ENCODE measurements at regions not wholly inside any gene's neighbourhood (a gene's known extent, or its start where the extent isn't known, plus 50 kb on each side); places are given as distances from the start of the nearest gene placed in this dataset.

- no peaks in the 10 kb centered on the region for H3K36me3 ChIP-seq (ENCODE audit: low read length)
- no peak overlapping the region for H3K9ac ChIP-seq (ENCODE audit: low read length)
- H3K4me2 ChIP-seq (ENCODE audit: low read depth, low read length, poor library complexity, severe bottlenecking), result no peak overlapping the region
- H3K9me2 ChIP-seq (replicated peaks; ENCODE audit: insufficient read depth, low read length), result no peaks in the 10 kb centered on the region
- H3F3A ChIP-seq (ENCODE audit: insufficient read depth), result no peaks in the 10 kb centered on the region
- no peak overlapping the region for H2AFZ ChIP-seq (ENCODE audit: low read depth, low read length, severe bottlenecking)
- no peak for TF ChIP-seq EZH2phosphoT487 (conservative IDR thresholded peaks at IDR 0.05; ENCODE audit: low read length)
- no peak for TF ChIP-seq CTCF (IDR thresholded peaks at IDR 0.05; ENCODE audit: insufficient read depth, low read length, poor library complexity, severe bottlenecking)
- H3K9me3 ChIP-seq (ENCODE audit: insufficient read depth, low read length), result no peaks in the 10 kb centered on the region
- H3K27ac ChIP-seq (ENCODE audit: low read depth, low read length), result no peak overlapping the region
- H3K4me3 ChIP-seq (ENCODE audit: insufficient read depth, low read length, poor library complexity, severe bottlenecking), result no peak overlapping the region
- H3K27me3 ChIP-seq (ENCODE audit: low read length), result no peaks in the 10 kb centered on the region
- no peaks in the 10 kb centered on the region for H4K20me1 ChIP-seq (ENCODE audit: low read depth, low read length)
- no peaks in the 10 kb centered on the region for H3K79me2 ChIP-seq (ENCODE audit: insufficient read depth, low read length)
These were observed 763.9 kb downstream of the HACE1 start for GRCh38 chr6:104095661-104096416.

- H3K27me3 ChIP-seq (ENCODE audit: low read length), result no peaks in the 10 kb centered on the region
- no peak overlapping the region for H2AFZ ChIP-seq (ENCODE audit: low read depth, low read length, severe bottlenecking)
- no peaks in the 10 kb centered on the region for H3K9me2 ChIP-seq (replicated peaks; ENCODE audit: insufficient read depth, low read length)
- H3K4me2 ChIP-seq (ENCODE audit: low read depth, low read length, poor library complexity, severe bottlenecking), result no peak overlapping the region
- H3F3A ChIP-seq (ENCODE audit: insufficient read depth), result no peaks in the 10 kb centered on the region
- no peak for TF ChIP-seq EZH2phosphoT487 (conservative IDR thresholded peaks at IDR 0.05; ENCODE audit: low read length)
- TF ChIP-seq CTCF (IDR thresholded peaks at IDR 0.05; ENCODE audit: insufficient read depth, low read length, poor library complexity, severe bottlenecking), result no peak
- H3K9me3 ChIP-seq (ENCODE audit: insufficient read depth, low read length), result no peaks in the 10 kb centered on the region
- H3K36me3 ChIP-seq (ENCODE audit: low read length), result no peaks in the 10 kb centered on the region
- H3K27ac ChIP-seq (ENCODE audit: low read depth, low read length), result no peak overlapping the region
- H3K4me3 ChIP-seq (ENCODE audit: insufficient read depth, low read length, poor library complexity, severe bottlenecking), result no peak overlapping the region
- no peaks in the 10 kb centered on the region for H3K79me2 ChIP-seq (ENCODE audit: insufficient read depth, low read length)
- no peak overlapping the region for H3K9ac ChIP-seq (ENCODE audit: low read length)
- no peaks in the 10 kb centered on the region for H4K20me1 ChIP-seq (ENCODE audit: low read depth, low read length)
These were observed 772.0 kb downstream of the HACE1 start for GRCh38 chr6:104087765-104088164.

DNA sequence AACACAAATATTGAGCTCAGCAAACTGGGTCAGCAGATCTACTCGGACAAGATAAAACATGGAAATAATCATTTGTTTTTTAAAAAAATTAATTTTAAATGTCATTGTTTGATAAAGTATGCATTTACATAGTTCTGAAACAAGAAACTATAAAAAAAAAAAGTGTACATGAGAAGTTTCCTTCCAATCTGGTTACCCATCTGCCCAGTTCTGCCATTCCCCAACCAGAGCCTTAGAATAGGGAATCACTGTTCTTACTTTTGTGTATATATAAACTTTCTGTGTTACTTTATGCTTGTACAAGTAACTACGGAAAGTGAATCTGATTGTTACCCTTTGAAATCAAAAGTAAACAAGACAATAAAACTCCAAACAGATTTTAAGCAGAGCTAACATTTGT is 791.4 kb downstream of the HACE1 start:
- no peaks in the 10 kb centered on the region for H3K36me3 ChIP-seq (ENCODE audit: low read length)
- H3K4me2 ChIP-seq (ENCODE audit: low read depth, low read length, poor library complexity, severe bottlenecking), result no peak overlapping the region
- H3K79me2 ChIP-seq (ENCODE audit: insufficient read depth, low read length), result no peaks in the 10 kb centered on the region
- no peak overlapping the region for H3K27ac ChIP-seq (ENCODE audit: low read depth, low read length)
- H3K9ac ChIP-seq (ENCODE audit: low read length), result no peak overlapping the region
- H2AFZ ChIP-seq (ENCODE audit: low read depth, low read length, severe bottlenecking), result no peak overlapping the region
- no peaks in the 10 kb centered on the region for H3K27me3 ChIP-seq (ENCODE audit: low read length)
- no peaks in the 10 kb centered on the region for H3K9me3 ChIP-seq (ENCODE audit: insufficient read depth, low read length)
- no peaks in the 10 kb centered on the region for H3K9me2 ChIP-seq (replicated peaks; ENCODE audit: insufficient read depth, low read length)
- no peaks in the 10 kb centered on the region for H3F3A ChIP-seq (ENCODE audit: insufficient read depth)
- H3K4me3 ChIP-seq (ENCODE audit: insufficient read depth, low read length, poor library complexity, severe bottlenecking), result no peak overlapping the region
- TF ChIP-seq EZH2phosphoT487 (conservative IDR thresholded peaks at IDR 0.05; ENCODE audit: low read length), result no peak
- TF ChIP-seq CTCF (IDR thresholded peaks at IDR 0.05; ENCODE audit: insufficient read depth, low read length, poor library complexity, severe bottlenecking), result no peak
- no peaks in the 10 kb centered on the region for H4K20me1 ChIP-seq (ENCODE audit: low read depth, low read length)
